Mammary epithelial cell (primary cell): ENCODE measurements at regions not wholly inside any gene's neighbourhood (a gene's known extent, or its start where the extent isn't known, plus 50 kb on each side); places are given as distances from the start of the nearest gene placed in this dataset.

Experiments used
- EZH2 ChIP-seq: IDR thresholded peaks from 2 replicates; pipeline ENCODE4 v1.6.1; 2012; ENCODE audit warnings: low read length, inconsistent platforms, borderline replicate concordance
- TF ChIP-seq, protein P1 (sequence below), 2 donors: IDR thresholded peaks in 1 of 2; conservative IDR thresholded peaks in 1 of 2; 2 replicates each; pipeline ENCODE4 v1.5.1; 2011 to 2012; ENCODE audit warnings: inconsistent platforms in 2 of 2, low read length in 2 of 2, mild to moderate bottlenecking in 2 of 2, control low read depth in 1 of 2, low read depth in 1 of 2; ENCODE audit not compliant: insufficient read depth in 1 of 2; ENCODE audit errors: extremely low read depth in 1 of 2

DNA sequence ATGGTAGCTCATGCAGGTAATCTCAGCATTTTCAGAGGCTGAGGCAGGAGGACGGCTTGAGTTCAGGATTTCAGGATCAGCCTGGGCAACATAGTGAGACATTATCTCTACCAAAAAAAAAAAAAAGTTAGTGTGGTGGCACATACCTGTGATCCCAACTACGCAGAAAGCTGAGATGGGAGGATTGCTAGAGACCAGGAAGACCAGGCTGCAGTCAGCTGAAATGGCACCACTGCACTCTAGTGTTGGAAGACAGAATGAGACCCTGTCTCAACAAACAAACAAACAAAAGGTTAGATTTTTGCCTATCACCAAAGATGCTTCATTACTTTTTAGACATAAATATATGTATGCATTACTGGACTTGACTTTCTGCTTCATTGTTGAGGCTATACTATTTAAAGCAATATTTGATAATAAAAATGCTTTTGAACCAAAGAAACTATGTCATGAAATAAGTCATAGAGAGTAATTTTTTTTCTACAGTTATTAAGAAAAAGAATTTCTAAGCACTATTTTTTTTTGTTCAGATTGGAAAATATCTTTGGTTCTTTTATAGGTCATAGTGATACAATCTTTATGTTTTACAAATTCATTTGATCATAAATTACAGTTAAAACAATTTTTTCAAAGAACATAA lies 1180.1 kb upstream of the ATXN8OS start:
- TF ChIP-seq, protein P1, sequence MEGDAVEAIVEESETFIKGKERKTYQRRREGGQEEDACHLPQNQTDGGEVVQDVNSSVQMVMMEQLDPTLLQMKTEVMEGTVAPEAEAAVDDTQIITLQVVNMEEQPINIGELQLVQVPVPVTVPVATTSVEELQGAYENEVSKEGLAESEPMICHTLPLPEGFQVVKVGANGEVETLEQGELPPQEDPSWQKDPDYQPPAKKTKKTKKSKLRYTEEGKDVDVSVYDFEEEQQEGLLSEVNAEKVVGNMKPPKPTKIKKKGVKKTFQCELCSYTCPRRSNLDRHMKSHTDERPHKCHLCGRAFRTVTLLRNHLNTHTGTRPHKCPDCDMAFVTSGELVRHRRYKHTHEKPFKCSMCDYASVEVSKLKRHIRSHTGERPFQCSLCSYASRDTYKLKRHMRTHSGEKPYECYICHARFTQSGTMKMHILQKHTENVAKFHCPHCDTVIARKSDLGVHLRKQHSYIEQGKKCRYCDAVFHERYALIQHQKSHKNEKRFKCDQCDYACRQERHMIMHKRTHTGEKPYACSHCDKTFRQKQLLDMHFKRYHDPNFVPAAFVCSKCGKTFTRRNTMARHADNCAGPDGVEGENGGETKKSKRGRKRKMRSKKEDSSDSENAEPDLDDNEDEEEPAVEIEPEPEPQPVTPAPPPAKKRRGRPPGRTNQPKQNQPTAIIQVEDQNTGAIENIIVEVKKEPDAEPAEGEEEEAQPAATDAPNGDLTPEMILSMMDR (conservative IDR thresholded peaks at IDR 0.05 in 1 of 2, IDR thresholded peaks at IDR 0.05 in 1 of 2; ENCODE audit: extremely low read depth in 1 of 2, insufficient read depth in 1 of 2, low read depth in 1 of 2, low read length in 2 of 2): peak in 1 of 2 donors; percentile 54
- TF ChIP-seq EZH2: no peak
